GM12892 (cell line): ENCODE measurements at regions not wholly inside any gene's neighbourhood (a gene's known extent, or its start where the extent isn't known, plus 50 kb on each side); places are given as distances from the start of the nearest gene placed in this dataset.

ENCODE experiments used
- POLR2A ChIP-seq: IDR thresholded peaks from 2 replicates; pipeline ENCODE4 v1.6.1; 2011; ENCODE audit warnings: low read depth, low read length, control low read depth
- POLR2AphosphoS5 ChIP-seq: IDR thresholded peaks from 2 replicates; pipeline ENCODE4 v1.6.1; 2011; ENCODE audit warnings: low read depth, low read length, control low read depth

GRCh38 chr4:112060212-112060611, 85.0 kb upstream of the FAM241A start:
- TF ChIP-seq POLR2A (no peak), POLR2AphosphoS5 (no peak)
